ENCODE measurements at regions not wholly inside any gene's neighbourhood (a gene's known extent, or its start where the extent isn't known, plus 50 kb on each side); places are given as distances from the start of the nearest gene placed in this dataset.

- no peak for TF ChIP-seq CTCF (IDR thresholded peaks at IDR 0.05)
- TF ChIP-seq POLR2A (IDR thresholded peaks at IDR 0.05) = no peak
Observed at GRCh38 chr18:70493461-70493860, 204.6 kb downstream of the SOCS6 start.
